GM19328 (cell line): ENCODE measurements at regions not wholly inside any gene's neighbourhood (a gene's known extent, or its start where the extent isn't known, plus 50 kb on each side); places are given as distances from the start of the nearest gene placed in this dataset.

ENCODE experiments used
- ATAC-seq: cut with Tn5 transposase; IDR thresholded peaks from one replicate; pipeline ENCODE4 v1.9.1; 2021; ENCODE audit warnings: mild to moderate bottlenecking, moderate library complexity; ENCODE audit not compliant: unreplicated experiment

DNA sequence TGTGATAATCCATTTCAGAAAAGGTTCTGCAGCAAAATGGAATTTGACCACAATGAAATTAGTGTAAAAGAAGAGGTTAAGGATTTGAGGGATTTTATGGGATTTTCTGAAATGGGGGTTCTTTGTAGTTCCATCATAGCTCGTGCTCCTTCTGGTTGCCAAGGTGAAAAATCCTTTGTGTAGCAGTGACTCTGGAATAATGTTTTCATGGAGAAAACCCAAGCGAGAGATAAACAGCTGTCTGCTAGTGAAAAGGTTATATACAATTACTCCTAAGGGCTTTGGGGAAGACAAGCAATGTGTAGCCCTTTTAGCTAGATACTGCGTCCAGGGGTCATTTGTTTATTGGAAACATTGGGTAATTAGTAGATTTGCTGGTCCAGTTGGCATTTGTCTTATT lies 453.2 kb upstream of the DEPDC1 start:
- no peak for ATAC-seq

DNA sequence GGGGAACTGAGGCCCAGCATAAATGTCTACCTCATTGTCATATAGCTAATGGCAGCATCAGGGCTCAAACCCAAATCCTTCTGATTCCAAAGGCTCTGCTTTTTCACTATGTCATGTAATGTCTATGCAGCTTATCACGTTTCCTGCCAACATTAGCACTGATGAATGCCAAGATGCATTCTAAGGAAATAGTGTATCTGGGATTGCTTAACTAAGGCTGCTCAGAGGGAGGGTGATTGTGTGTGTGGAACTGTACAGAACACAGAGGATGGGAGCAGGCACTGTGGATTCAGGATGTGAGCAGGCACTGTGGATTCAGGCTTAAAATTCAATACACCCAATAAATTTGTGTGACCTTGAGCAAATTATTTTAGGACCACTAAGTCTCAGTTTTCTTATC lies 456.4 kb upstream of the DEPDC1 start:
- no peak for ATAC-seq

DNA sequence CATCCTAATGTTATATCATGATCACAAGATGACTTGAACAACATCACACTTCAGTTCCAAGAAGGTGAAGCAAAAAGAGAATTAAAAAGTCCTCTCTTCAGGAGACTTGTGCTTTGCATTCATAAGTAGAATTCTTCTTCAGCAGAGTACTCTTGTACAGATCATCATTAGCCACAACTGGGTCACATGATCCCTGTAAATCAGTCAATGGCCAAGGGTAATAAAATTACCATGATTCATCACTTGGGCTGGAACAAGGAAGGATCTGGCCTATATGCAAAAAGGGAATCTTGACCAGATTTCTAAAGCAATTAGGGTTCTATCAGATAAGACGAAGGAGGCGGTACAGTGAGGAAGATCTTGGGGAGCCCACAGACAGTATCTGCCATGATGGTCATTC lies 458.0 kb upstream of the DEPDC1 start:
- no peak for ATAC-seq

DNA sequence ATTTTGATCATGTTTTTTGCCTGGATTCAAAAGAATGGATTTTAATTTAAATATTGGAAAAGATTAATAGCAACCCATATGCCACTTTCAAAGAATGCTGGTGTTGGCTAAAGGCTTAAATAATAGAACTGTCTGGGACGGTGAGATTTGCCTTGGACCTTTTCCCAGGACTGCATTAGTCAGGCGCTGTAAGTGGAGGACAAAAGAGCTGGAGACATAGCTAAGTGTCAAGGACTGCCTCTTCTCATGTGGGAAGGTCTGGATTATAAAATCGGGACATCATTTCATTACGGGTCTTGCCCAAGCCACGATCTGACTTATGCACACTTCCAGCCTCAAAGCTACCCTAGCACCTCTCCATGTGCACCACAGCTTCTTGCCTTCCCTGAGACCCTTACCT lies 458.5 kb upstream of the DEPDC1 start:
- ATAC-seq, result no peak

DNA sequence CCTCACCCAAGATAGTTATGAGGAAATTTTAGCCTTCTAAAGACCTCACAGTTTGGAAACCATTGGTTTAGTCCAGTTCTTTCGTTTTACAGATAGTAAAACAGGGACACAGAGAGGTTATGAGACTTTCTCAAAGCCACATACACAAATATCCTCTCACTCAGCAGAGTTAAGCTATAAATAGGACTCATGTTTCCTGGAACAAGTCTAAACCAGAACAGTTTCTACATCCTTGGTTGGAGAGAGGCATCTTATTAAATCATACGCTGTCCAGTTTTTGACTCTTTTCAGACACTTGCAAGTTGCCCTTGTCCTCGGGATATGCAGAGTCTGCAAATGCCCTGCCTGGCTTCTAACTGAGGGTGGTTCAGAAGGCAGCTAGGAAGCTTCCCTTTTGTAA lies 462.1 kb upstream of the DEPDC1 start:
- ATAC-seq, result no peak

DNA sequence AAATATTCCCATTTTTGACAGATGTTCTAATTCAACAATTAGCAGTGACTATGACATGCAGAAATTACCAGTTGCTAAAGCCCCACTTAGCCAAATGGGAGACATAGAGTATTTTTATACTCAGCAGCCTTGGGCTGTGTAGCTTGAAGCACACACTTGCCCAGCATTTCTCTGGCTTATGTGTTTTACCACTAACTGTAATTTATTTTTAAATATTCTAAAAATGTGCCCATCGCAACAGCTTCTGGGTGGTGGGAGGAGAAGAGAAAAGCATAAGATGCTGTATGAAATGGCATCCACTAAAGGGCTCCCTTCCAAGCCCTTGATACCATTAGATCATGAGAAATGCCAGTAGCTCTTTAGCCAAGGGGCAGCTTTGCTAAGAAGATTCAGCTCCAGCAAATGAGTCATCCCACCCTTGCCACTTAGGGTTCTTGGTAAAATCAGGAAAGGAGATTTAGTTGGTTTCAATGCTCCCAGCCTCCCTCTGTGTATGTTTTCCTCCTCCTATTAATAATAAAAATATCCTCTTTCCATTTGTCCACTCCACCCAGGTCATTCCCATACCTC lies 462.7 kb upstream of the DEPDC1 start:
- ATAC-seq, result no peak

DNA sequence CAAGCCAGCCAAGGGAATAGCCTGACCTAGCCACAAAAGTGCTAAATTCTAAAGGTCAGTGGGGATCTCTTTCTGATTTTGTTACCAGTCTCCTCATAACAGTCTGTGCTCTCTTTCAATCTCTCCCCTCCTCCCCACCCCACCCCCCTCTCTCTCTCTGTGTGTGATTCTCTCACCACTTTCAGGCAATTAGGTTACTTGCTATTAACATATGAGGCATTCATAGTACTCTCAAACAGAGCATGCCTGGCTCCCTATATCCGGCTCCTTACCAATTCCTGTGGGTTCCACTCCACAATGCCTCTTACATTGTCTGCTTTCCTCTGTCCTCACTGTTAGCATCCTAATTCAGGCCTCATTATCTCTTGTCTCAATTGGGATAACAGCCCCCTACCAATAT lies 464.3 kb upstream of the DEPDC1 start:
- no peak for ATAC-seq

DNA sequence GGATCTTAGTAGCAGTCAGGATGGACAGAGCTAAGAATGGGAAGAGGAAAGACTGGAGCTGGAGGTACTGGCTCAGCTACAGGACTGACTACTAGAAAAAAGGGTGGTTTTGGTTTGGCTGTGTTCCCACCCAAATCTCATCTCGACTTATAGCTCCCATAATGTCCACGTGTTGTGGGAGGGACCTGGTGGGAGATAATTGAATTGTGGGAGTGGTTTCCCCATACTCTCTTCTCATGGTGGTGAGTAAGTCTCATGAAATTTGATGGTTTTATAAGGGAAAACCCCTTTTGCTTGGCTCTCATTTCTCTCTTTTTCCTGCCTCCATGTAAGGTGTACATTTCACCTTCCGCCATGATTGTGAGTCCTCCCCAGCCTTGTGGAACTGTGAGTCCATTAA lies 466.5 kb upstream of the DEPDC1 start:
- no peak for ATAC-seq

DNA sequence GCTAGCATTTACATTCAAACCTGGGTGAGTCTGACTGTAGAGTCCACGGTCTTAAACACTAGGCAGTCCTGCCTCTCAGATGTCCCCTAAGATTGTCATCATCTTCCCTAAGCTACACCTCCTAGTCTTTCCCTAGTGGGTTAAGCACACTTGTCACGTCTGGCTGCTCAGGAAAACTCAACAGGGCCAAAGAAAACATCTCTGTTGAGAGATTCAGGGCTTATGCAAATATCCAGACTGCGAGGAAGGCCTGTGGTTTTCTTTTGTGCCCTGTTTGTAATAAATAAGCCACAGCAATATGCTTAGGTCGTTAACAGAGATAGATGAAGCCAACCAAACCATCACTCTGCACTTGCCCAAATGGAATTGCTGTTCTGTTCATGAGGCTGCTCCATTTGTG lies 472.6 kb upstream of the DEPDC1 start:
- peak; percentile 55 for ATAC-seq

DNA sequence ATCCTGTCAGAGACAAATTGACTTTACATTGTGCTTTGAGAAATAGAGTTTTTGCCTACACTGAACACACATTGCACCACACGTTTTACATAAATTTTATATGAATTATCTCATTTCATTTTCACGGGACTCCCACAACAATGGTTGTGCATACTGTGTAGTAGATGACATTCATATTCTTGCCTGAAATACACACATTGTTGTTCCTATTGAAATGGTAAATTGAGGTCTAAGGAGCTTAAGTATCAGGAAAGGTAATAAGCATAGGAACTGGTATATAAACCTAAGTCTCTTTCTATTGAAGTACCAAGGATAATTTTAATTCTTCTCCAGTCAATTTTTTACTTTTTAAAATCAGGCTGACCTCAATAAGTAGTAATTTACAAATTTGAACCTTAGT lies 473.7 kb upstream of the DEPDC1 start:
- ATAC-seq, result no peak

DNA sequence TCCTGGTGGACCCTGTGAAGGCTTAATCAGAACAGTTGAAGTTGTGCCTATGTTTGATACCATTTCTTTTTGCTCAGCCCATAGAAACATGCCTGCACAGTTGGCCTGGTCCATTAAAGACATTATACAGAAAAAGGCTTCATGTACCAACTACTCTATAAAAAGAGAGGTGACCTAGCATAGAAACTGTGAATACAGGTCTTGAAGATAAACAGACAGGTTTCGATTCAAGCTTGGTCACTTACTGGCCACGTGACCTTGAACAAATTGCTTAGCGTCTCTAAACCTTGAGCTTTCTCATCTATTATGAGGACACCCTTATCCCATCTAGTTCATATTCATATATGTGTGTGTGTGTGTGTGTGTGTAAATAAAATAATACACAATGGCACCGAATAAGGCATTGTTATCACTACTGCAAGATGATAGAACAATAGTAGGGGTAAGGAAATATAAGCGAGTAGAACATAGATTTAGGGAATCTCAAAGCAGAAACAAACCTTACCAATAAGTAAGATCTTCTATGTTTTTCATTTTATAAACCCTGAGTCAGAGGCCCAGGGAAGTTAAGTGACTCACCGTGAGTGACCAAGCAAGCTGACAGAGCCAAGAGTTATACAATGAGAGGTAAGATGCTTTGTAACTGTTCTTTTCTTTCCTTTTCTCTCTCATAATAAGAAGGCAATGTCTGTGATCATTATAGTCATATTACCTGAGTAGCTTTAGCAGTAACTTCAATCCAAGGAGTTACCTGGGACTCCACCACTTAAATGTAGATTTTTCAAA lies 476.8 kb upstream of the DEPDC1 start:
- ATAC-seq, result no peak

DNA sequence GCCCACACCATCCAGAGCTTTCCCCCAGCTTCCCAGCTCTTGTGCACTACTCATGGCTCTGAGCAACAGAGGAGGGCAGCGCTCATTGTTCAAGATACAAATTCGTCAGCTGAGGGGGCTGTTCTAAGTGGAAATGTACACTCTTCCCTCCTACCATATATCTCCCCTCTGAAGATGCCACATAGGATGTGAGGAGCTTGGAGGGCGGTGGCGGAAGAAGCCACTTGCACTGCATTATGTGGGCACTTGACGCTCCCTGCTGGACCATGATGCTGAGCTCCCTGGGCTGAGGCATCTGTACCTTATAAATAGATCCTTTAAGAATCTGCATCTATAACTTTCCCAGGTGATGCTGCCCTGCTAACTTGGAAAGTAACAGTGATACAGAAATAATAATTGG lies 477.6 kb upstream of the DEPDC1 start:
- ATAC-seq, result no peak

DNA sequence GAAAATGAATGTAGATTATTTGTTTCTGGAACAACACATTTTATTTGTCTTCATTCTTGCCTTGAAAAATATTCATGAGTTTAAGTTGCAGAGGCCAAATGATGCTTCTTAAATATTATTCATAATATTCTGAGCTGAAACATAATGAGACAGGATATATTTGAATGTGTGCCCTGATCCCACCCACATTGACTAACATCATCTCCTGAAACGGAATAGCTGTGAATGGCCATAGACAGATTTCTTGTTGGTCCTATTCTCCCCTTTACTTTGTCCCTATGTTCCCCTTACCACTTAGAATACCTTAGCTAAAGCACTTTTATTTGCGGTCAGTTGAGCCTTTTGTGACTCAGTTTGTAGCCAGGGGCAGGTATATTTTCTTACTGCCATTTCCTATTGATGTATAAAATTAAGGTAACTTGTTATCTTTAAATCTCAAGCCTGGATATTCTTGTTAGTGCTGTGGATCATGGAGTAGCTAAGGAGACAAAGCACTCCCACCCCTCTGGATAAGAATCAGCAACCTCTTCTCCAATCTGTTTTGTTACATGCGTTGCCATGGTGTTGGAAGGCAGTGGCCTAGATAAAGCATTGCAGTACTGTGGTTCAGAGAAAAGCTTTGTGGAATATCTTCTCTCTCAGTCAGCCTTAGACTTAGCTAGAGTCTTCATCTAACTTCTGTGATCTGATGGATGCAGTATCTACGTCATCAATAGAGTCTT lies 478.5 kb upstream of the DEPDC1 start:
- no peak for ATAC-seq

DNA sequence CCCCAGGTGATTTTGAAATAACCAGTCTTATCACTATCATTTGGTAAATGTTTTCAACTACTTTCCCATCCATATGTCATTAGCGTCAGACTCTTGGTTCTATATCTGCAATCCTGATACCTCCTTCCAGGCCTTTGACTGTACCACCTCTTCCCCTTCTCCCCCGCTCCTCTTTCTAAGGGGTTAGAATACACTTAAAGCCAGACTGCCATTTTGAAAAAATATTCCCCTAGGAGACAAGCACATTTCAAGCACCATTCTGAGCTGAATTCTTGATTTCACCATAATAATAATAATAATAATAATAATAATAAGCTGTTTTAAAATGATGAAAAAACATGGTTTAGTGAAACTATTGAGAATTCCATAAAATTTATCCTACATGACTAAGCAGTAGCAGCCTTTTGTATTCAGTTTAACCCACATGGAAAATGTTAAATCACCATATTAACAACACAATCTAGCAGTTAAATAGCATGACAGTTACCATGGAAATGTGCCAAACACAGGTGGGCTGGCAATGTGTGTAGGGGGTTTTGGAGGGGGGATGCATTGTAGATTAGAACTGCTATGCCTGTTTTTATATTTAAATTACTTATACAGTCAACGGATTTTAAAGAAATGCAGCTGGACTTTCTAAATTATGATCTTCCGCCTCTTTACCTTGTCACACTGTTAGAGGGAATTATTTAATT lies 480.2 kb upstream of the DEPDC1 start:
- no peak for ATAC-seq

DNA sequence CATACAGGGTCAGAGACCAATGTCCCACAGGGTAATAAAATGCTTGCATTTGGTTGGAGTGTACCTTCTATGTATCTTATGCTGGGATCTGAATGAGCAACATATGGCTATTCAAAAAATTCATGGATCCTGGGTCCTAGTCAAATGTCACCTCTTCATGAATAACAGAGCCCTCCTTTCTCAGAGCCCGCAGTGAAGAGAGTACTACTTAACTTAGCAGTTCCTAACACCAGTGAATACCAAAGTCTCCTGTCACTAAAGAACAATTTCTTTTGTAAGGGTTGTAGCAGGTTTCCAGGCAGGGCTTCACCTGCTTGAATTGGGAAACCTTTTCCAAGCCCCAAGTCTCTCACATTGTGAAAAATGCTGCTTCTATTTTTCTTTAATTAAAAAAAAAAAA lies 483.0 kb upstream of the DEPDC1 start:
- ATAC-seq, result no peak

DNA sequence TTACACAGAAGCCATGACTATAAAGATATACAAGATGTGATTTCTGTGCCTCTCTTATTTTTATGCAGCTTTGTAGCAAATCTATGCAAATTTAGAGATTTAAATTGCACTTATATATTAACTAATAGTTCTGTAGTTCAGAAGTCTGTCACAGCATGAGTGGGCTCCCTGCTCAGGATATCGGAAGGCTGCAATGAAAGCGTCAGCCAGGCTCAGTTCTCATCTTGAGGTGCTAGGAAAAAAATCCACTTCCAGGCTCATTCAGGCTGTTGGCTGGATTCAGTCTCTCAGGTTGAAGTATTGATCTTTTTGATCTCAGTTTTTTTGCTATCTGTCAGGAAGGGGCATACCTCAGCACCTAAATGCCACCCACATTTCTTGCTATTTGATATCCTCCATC lies 487.4 kb upstream of the DEPDC1 start:
- ATAC-seq, result no peak

DNA sequence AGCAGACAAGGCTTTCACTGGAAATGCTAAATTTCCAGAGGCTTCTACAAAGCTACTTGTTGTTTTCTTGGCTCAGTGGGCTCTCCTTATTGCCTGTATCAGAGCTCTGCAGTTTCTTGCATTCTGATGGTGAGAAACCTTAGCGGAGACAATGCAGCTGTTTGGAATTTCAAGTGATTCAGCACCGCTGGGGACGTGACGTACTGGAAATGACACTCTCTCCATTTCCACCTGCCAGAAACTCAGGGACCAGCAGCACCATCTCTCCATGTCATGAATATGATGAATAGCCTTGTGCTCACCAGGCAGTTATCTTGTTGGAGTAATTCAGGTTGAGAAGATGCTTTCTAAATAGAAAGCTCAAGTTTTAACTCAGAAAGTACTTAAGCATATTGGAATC lies 497.2 kb upstream of the DEPDC1 start:
- no peak for ATAC-seq

DNA sequence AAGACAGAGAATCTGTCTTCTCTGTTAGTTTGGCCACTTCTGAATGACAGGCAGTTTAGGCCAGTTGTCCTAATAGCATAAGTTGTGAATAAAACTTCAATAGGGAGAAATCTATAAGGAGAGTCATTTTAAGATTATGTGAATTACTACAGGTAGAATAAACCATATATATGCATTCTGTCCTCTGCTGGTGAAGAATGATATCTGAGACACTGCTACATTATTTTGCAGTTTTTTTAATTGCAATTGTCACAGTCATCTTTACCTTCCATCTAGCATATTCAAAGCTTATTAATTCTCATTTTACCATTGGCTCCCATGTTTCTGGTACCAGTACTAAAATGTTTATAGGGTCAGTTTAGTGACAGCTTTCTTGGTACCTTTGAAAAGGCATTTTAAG lies 519.6 kb upstream of the DEPDC1 start:
- ATAC-seq, result no peak

DNA sequence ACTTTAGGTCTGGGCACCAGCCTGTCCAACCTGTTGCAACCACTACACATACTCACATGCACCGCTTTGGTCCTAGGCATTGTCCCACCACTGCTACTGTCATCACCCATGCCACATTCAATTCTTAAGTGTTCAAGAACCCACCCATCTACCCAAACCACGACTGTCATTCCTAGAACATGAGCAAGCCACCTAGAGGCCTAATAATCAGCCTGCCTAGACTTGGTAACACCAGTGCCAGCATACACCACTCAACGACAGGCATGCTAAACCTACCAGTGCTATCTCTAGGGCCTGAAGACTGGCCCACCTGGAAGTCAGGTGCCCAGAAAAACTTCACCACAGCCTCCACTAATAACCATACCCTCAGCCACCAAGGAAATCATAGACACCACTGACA lies 532.8 kb upstream of the DEPDC1 start:
- no peak for ATAC-seq

DNA sequence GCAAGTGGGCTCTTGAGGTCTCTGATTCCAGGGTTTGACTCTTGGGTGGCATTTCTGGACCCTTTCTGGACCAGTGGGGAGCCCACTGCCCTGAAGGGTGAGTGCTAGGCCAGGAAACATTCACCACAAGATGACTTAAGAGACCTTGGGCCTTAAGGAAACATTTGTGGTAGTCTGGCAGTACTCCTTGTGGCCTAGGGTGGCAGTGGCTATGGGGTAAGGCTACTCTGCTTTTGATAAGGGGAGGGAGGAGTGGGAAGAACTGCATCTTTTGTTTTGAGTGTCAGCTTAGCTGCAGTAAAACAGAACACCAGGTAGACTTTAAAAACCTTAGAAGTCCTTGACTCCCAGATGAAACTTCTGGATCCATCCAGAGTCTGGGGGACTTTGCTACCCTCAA lies 529.3 kb upstream of the LRRC7 start:
- ATAC-seq, result no peak

DNA sequence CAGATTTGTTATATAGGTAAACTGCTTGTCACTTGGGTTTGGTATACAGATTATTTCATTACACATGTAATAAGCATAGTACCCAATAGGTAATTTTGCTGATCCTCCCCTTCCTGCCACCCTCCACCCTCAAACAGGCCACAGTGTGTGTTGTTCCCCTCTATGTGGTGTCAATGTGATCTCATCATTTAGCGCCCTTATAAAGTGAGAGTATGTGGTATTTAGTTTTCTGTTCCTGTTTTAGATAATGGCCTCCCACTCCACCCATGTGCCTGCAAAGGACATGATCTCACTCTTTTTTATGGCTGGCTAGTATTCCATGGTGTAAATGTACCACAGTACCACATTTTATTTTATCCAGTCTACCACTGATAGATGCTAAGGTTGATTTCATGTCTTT lies 522.1 kb upstream of the LRRC7 start:
- ATAC-seq, result no peak

DNA sequence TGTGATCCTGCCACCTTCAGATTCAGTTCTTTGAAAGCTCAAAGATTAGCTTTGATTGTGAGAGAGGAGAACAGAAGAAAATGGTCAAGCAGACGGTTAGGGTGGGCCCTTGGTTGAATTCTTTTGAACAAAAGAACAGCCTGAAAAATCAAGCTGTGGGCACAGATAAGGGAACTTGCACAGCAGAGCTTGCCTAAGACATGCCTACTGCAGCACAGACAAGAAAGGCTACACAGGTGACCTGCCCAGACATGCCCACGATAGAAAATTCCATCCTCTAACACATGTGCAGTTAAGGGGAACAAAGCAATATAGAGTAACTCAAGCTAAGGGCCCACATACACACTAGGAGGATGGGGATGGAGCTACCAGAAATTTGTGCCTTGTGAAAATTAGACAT lies 512.5 kb upstream of the LRRC7 start:
- ATAC-seq, result no peak
